MM.1S (cell line): ENCODE measurements at regions not wholly inside any gene's neighbourhood (a gene's known extent, or its start where the extent isn't known, plus 50 kb on each side); places are given as distances from the start of the nearest gene placed in this dataset.

Experiments used
- DNase-seq: peaks from one replicate; pipeline ENCODE4 v3.0.0-alpha.2; 2015
- H2AFZ ChIP-seq: fragments of 300-600 bp; sonication (generic); 2 replicates; pipeline ENCODE4 v1.6.0; 2016; ENCODE audit warnings: antibody characterized with exemption, low read length
- H3F3A ChIP-seq: fragments of 300-600 bp; sonication (generic); 2 replicates; pipeline ENCODE4 v1.6.1; 2016; ENCODE audit warnings: mild to moderate bottlenecking, antibody characterized with exemption, low read length, moderate library complexity, mixed read lengths; ENCODE audit not compliant: insufficient read depth
- H3K27ac ChIP-seq: fragments of 300-600 bp; sonication (generic); 2 replicates; pipeline ENCODE4 v1.5.1; 2016; ENCODE audit warnings: mild to moderate bottlenecking, low read length
- H3K27me3 ChIP-seq: fragments of 300-600 bp; sonication (generic); replicated peaks from 2 replicates; pipeline ENCODE4 v1.6.0; 2016; ENCODE audit warnings: low read length; ENCODE audit not compliant: insufficient read depth
- H3K36me3 ChIP-seq: fragments of 300-600 bp; sonication (generic); replicated peaks from 2 replicates; pipeline ENCODE4 v1.6.1; 2016; ENCODE audit warnings: mild to moderate bottlenecking, low read length, mixed read lengths; ENCODE audit not compliant: insufficient read depth
- H3K4me1 ChIP-seq: fragments of 300-600 bp; sonication (generic); 2 replicates; pipeline ENCODE4 v1.6.1; 2016; ENCODE audit warnings: low read length, mixed read lengths
- H3K4me2 ChIP-seq: fragments of 300-600 bp; sonication (generic); 2 replicates; pipeline ENCODE4 v1.6.0; 2016; ENCODE audit warnings: low read depth, low read length
- H3K4me3 ChIP-seq: fragments of 300-600 bp; sonication (generic); 2 replicates; pipeline ENCODE4 v1.5.1; 2016; ENCODE audit warnings: low read length, mixed read lengths
- H3K79me2 ChIP-seq: fragments of 300-600 bp; sonication (generic); 2 replicates; pipeline ENCODE4 v1.6.1; 2016; ENCODE audit warnings: mixed run types, low read length, mixed read lengths
- H3K9ac ChIP-seq: fragments of 300-600 bp; sonication (generic); 2 replicates; pipeline ENCODE4 v1.6.1; 2016; ENCODE audit warnings: low read length, mixed read lengths
- H3K9me2 ChIP-seq: fragments of 300-600 bp; sonication (generic); replicated peaks from 2 replicates; pipeline ENCODE4 v1.6.1; 2016; ENCODE audit warnings: mild to moderate bottlenecking, low read length, mixed read lengths; ENCODE audit not compliant: insufficient read depth
- H3K9me3 ChIP-seq: fragments of 300-600 bp; sonication (generic); replicated peaks from 2 replicates; pipeline ENCODE4 v1.6.1; 2016; ENCODE audit warnings: mild to moderate bottlenecking, low read length, mixed read lengths; ENCODE audit not compliant: insufficient read depth
- H4K20me1 ChIP-seq: fragments of 300-600 bp; sonication (generic); 2 replicates; pipeline ENCODE4 v1.6.1; 2016; ENCODE audit warnings: mild to moderate bottlenecking, low read length, moderate library complexity, mixed read lengths; ENCODE audit not compliant: insufficient read depth
- CTCF ChIP-seq: fragments of 300-600 bp; sonication (generic); IDR thresholded peaks from 2 replicates; pipeline ENCODE4 v1.5.1; 2016; ENCODE audit warnings: antibody characterized with exemption, low read length, mixed read lengths
- EZH2 ChIP-seq: fragments of 300-600 bp; sonication (generic); optimal IDR thresholded peaks from 2 replicates; pipeline ENCODE3; 2017; ENCODE audit warnings: low read depth, mild to moderate bottlenecking, antibody characterized with exemption, low read length, mixed read lengths
- EZH2phosphoT487 ChIP-seq: fragments of 300-600 bp; sonication (generic); IDR thresholded peaks from 2 replicates; pipeline ENCODE4 v1.6.1; 2018; ENCODE audit warnings: antibody characterized with exemption, low read length

DNA sequence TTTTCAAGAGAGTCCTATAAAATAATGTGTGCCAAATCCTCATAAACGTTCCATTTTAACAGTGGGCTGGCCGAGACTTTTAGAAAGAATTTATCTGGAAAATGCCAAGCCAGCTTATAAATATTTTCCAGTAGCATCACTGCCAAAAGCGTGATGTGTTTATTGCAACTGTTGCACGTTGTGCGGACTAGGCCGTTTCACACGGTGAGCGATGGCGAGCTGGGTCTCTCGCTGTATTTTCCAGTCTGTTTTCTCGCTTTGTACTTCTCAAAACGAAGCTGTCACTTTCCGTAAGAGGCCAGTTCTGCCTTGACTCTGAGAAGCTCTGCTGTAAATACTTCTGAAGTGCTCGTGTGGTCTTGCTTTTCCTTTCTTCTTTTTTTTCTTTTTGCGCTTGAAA lies 65.0 kb upstream of the ZNF236 start:
- no peaks in the 10 kb centered on the region for H4K20me1 ChIP-seq
- no peaks in the 10 kb centered on the region for H3K36me3 ChIP-seq
- no peak overlapping the region for H3K27ac ChIP-seq
- no peak overlapping the region for H2AFZ ChIP-seq
- no peak overlapping the region for H3K4me3 ChIP-seq
- H3K9me3 ChIP-seq = no peaks in the 10 kb centered on the region
- H3K79me2 ChIP-seq = no peaks in the 10 kb centered on the region
- H3F3A ChIP-seq = no peaks in the 10 kb centered on the region
- H3K27me3 ChIP-seq = no peaks in the 10 kb centered on the region
- H3K4me1 ChIP-seq = no peaks in the 10 kb centered on the region
- DNase-seq = no peak
- no peak overlapping the region for H3K9ac ChIP-seq
- no peaks in the 10 kb centered on the region for H3K9me2 ChIP-seq
- TF ChIP-seq CTCF = no peak
- no peak for TF ChIP-seq EZH2phosphoT487
- TF ChIP-seq EZH2 = no peak
- H3K4me2 ChIP-seq = no peak overlapping the region

DNA sequence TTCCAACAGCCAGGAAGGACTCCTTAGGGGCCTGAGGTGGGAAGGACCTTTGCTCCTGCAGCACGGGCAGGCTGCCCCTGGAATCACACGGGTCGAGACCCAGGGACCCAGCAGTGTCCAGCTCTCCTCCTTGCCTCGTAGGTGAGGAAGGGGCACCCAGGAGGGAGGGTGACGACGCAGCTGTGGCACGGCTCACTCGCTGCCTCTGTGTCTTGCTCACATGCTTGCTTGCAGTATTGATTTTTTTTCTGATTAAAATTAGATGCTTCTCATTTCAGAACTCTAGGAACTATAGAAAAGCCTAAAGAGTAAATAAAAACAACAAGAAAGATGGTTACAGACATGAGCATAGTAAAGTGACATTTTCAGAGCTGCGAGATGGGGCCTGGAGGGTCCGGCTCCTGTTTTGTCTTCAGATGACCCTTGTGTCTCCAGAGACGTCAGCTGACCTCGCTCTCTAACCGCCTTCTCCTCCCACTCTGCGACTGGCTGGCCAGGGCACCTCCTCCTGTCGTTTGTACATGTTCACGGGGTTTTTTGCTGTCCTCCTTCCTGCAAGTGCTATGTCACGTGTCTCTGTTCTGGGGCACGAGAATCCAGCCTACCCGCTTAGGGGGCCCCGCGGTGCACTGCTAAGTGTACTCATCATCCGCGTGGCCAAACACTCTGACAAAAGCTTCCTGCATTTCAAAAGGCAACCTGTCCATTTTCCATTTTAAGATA lies 65.7 kb upstream of the ZNF236 start:
- no peak for DNase-seq
- H3K36me3 ChIP-seq = no peaks in the 10 kb centered on the region
- no peak overlapping the region for H3K4me3 ChIP-seq
- no peaks in the 10 kb centered on the region for H3K9me2 ChIP-seq
- H3K9ac ChIP-seq = no peak overlapping the region
- H2AFZ ChIP-seq = no peak overlapping the region
- H3K27ac ChIP-seq = no peak overlapping the region
- no peaks in the 10 kb centered on the region for H3K9me3 ChIP-seq
- no peaks in the 10 kb centered on the region for H3F3A ChIP-seq
- H3K27me3 ChIP-seq = no peaks in the 10 kb centered on the region
- H3K4me1 ChIP-seq = no peaks in the 10 kb centered on the region
- TF ChIP-seq CTCF (no peak), EZH2 (no peak), EZH2phosphoT487 (no peak)
- no peaks in the 10 kb centered on the region for H3K79me2 ChIP-seq
- no peak overlapping the region for H3K4me2 ChIP-seq
- no peaks in the 10 kb centered on the region for H4K20me1 ChIP-seq

GRCh38 chr18:76754351-76754750 lies 68.0 kb upstream of the ZNF236 start:
- TF ChIP-seq EZH2 (no peak), CTCF (no peak), EZH2phosphoT487 (no peak)
- no peaks in the 10 kb centered on the region for H3K9me2 ChIP-seq
- H3F3A ChIP-seq = no peaks in the 10 kb centered on the region
- H3K9me3 ChIP-seq = no peaks in the 10 kb centered on the region
- no peak for DNase-seq
- H3K4me1 ChIP-seq = no peaks in the 10 kb centered on the region
- no peaks in the 10 kb centered on the region for H3K79me2 ChIP-seq
- no peak overlapping the region for H3K4me2 ChIP-seq
- H2AFZ ChIP-seq = no peak overlapping the region
- no peaks in the 10 kb centered on the region for H3K36me3 ChIP-seq
- H4K20me1 ChIP-seq = no peaks in the 10 kb centered on the region
- H3K4me3 ChIP-seq = no peak overlapping the region
- H3K27me3 ChIP-seq = no peaks in the 10 kb centered on the region
- H3K27ac ChIP-seq = no peak overlapping the region
- H3K9ac ChIP-seq = no peak overlapping the region
